Dendritic cell treated with granulocyte-macrophage colony-stimulating factor and Interleukin-4, amounts not matched to agents 40 ng/mL and 50 ng/mL, for 4 days (primary cell): ENCODE measurements at regions not wholly inside any gene's neighbourhood (a gene's known extent, or its start where the extent isn't known, plus 50 kb on each side); places are given as distances from the start of the nearest gene placed in this dataset.
"Not testable (repeated sequence)": the region's sequence is repeated elsewhere in the genome, so short reads cannot be mapped to it uniquely, and the experiment has no call there.

Experiments used
- H3K27ac Mint-ChIP-seq: one replicate; pipeline ENCODE4 v1.8.0; 2022; ENCODE audit warnings: mild to moderate bottlenecking, mixed read lengths
- H3K27me3 Mint-ChIP-seq: one replicate; pipeline ENCODE4 v1.8.0; 2022; ENCODE audit warnings: mild to moderate bottlenecking, mixed read lengths
- H3K36me3 Mint-ChIP-seq: one replicate; pipeline ENCODE4 v1.8.0; 2022; ENCODE audit warnings: low read depth, mixed read lengths
- H3K4me1 Mint-ChIP-seq: one replicate; pipeline ENCODE4 v1.8.0; 2022; ENCODE audit warnings: low read depth, mixed read lengths
- H3K4me3 Mint-ChIP-seq: one replicate; pipeline ENCODE4 v1.8.0; 2022; ENCODE audit warnings: mild to moderate bottlenecking, moderate library complexity, mixed read lengths
- H3K9me3 Mint-ChIP-seq: one replicate; pipeline ENCODE4 v1.8.0; 2022; ENCODE audit warnings: mixed read lengths
- intact Hi-C: fragments of 100-400 bp; cut with micrococcal nuclease; formaldehyde crosslinking; loops from one replicate; pipeline ENCODE4 v1.15.0; 2022

DNA sequence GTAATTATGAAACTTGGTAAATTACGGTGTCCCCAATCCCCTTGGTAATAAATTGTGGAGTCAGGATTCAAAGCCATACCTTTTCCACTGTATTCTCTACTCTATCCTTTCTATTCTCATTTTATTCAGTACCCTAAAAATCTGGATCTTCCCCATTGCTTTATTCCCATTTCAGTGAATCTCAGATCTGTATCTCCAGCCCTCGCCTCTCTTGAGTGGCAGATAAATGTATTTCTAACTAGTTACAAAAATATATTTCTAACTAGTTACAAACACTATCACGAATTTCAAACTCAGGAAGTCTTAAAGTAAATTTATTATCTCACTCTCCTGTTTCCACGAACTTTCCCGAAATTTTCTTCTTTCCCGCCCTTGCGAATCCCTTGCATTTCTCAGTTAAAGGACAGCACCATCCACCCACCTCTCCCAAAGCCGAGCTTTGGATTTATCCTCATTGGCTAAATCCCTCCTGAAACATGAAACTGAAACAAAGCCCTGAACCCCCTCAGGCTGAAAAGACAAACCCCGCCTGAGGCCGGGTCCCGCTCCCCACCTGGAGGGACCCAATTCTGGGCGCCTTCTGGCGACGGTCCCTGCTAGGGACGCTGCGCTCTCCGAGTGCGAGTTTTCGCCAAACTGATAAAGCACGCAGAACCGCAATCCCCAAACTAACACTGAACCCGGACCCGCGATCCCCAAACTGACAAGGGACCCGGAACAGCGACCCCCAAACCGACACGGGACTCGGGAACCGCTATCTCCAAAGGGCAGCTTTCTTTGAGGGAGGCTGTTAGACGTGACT is 164.3 kb upstream of the PABPC3 start:
- intact Hi-C loops, result no loop called here

DNA sequence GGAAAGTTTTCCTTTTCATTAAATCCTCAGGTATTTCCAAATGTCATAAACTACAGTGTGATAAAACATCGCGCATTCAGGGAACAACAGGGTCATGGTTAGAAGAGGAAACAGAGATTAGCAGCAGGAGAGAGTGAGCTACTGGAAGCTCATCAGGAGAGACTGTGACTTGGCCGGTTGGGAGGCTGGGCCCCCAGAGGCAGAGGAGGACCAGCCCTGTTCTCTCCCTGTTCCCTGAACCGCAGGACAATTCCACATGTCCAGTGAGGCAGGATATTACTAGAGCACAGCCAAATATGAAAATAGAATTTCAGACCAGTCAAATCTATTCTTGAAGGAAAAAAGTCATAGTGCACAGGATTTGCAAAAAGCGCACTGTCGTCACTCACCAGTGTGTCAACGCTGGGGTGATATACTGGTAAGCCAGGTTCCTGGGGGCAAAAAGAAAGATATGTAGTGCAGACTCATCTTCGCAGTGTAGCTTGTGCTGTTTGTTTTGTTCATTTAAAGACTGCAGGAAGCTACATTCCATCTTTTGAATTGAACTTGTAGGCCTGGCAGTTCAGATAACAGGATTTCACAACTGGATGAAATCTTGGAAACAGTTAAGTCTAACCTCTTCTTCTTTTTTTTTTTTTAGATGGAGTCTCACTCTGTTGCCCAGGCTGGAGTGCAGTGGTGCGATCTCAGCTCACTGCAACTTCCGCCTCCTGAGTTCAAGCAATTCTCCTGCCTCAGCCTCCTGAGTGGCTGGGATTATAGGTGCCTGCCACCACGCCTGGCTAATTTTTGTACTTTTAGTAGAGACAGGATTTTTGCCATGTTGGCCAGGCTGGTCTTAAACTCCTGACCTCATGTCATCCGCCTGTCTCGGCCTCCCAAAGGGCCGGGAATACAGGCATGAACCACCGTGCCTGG is 162.6 kb upstream of the PABPC3 start:
- H3K27me3 Mint-ChIP-seq, result peaks cover 36% of the 10 kb centered on the region
- intact Hi-C loops, H3K4me3 Mint-ChIP-seq, H3K9me3 Mint-ChIP-seq, H3K36me3 Mint-ChIP-seq, H3K27ac Mint-ChIP-seq: not testable (repeated sequence)
- peaks cover 20% of the 10 kb centered on the region for H3K4me1 Mint-ChIP-seq

More for the DNA sequence above, 164.3 kb upstream of the PABPC3 start:
- Mint-ChIP-seq H3K9me3 (no peaks in the 10 kb centered on the region), H3K27me3 (peaks cover 36% of the 10 kb centered on the region), H3K36me3 (no peaks in the 10 kb centered on the region), H3K4me3 (peak overlapping the region; percentile 50), H3K4me1 (peaks cover 20% of the 10 kb centered on the region), H3K27ac (no peak overlapping the region)

DNA sequence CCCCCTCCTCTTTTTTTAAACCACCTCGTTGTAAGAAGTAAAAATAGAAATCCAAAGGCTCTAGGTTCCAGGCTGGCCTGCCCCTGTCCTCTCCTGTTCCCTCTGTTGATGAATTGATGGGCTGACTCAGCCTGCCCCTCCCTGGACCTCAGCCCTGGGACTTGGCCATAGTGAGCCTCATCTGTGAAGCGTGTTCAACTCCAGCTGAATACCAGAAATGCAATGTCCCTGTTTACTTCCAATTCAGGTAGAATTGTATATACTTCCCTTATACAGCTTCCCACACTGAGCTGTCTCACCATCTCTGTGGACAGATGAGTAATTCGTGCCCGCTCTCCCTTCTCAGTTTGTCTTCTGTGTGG is 161.9 kb upstream of the PABPC3 start:
- Mint-ChIP-seq H3K27ac (peak overlapping the region; percentile 14), H3K4me1 (peaks cover 20% of the 10 kb centered on the region), H3K27me3 (peaks cover 36% of the 10 kb centered on the region)
- H3K4me3 Mint-ChIP-seq, H3K36me3 Mint-ChIP-seq, intact Hi-C loops, H3K9me3 Mint-ChIP-seq: not testable (repeated sequence)

DNA sequence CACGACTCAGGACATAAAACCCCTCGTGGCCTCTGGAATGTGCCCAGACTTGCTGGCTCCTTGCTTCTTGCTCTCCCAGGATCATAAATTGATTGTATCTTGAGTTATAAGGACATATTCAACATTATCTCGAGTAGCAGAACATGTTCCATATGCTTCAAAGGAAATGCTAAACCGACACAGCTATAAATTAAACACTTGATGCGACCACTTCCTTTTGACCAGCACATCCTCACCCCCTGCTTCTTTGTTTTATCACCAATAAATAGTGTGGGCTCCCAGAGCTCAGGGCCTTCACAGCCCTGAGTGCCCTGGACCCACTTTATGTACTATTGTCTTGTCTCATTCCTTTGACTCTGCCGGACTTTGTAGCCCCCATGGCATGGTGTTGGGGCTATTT is 157.0 kb upstream of the PABPC3 start:
- Mint-ChIP-seq H3K27ac (no peak overlapping the region), H3K9me3 (no peaks in the 10 kb centered on the region), H3K27me3 (peaks cover 5% of the 10 kb centered on the region), H3K4me3 (no peak overlapping the region), H3K4me1 (peaks cover 4% of the 10 kb centered on the region), H3K36me3 (no peaks in the 10 kb centered on the region)
- intact Hi-C loops, result no loop called here

DNA sequence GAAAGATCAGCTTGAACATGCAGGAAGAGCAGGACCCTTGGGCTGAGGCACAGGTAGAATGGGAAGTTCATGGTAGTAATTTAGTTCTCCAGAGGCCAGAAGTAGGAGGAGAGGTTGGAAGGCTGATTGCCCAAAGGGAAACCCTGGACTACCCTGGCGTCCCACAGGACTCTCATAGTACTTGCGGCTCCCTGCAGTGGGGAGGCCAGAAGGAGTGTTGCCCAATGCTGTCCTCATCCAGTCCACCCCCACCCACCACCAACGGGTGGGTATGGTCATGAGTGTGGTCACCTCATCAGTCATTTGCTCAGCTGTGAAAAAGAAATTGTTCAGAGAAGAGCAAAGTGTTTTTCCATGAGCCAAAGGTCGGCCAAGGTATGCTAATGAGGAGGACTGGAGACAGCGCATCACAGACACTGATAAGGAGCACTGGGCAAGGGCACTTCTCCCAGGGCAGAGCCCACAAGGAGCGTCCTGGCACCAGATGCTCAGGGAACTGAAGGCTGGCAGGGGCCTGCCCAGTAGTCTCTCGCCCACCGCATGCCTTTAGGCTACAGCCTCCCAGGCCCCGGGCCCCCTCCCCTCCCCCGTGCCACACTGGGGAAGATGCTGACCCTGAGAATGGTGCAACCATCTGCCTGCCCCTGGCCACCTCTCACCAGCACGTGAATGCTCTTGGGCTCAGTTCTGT is 154.8 kb upstream of the PABPC3 start:
- H3K36me3 Mint-ChIP-seq, H3K4me1 Mint-ChIP-seq, H3K27me3 Mint-ChIP-seq, intact Hi-C loops, H3K9me3 Mint-ChIP-seq, H3K27ac Mint-ChIP-seq, H3K4me3 Mint-ChIP-seq: not testable (repeated sequence)

DNA sequence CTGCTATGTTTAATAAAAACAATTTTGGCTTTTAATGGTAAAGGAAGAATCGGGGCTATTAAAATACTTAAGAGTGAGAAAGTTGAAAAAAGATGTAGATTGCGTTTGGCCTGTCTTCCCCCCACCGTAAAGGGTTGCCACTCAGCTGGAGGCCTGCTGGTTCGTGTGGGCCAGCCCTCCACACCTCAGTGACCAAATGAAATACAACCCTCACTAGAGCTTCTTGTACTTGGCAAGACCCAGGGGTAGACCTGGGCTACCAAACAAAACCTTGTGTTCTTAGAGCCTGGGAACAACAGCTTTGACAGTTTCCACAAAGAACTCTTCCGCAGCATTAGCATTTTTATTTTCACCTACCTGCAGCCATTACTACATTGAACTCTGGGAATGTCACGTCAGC is 152.8 kb upstream of the PABPC3 start:
- Mint-ChIP-seq H3K4me1 (no peaks in the 10 kb centered on the region), H3K27me3 (no peaks in the 10 kb centered on the region), H3K36me3 (no peaks in the 10 kb centered on the region), H3K9me3 (no peaks in the 10 kb centered on the region), H3K27ac (no peak overlapping the region), H3K4me3 (no peak overlapping the region)
- intact Hi-C loops, result no loop called here

DNA sequence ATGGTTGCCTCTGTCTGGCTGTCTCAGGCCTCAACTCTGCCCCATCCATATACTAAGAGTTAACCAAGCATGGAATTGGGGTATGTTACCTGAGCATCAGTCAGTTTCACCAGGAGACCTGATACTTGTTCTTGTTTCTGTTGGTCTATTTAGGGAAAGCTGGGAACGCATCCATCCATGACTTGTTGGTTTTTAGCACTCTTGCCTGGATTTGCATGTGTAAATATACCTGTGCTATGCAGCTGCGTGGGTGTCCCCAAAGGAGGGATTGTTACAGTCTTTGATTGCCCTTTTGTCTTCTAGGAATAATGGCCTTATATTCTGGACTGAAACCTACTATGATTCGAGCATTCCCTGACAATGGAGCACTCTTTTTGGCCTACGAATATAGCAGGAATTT is 151.9 kb upstream of the PABPC3 start:
- H3K9me3 Mint-ChIP-seq, intact Hi-C loops, H3K36me3 Mint-ChIP-seq: not testable (repeated sequence)

DNA sequence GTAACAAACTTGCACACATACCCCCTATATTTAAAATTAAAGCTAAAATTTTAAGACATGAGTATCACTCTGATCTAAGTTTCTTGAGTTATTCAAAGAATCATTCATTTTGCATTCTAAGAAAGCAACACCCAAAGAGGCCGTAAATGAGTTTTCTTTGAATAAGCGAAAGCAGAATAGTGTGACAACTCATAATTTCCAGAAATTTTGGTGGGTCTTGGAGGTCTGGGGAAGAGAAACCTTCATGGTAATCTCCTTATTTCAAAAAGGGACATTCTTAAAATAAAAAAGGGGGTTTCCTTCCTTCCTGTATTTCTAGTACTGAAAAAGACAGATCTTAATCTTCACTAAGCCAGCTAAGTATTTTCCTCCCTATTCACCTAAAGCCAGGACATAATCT is 147.0 kb upstream of the PABPC3 start:
- H3K36me3 Mint-ChIP-seq, H3K27me3 Mint-ChIP-seq, H3K4me3 Mint-ChIP-seq, intact Hi-C loops, H3K27ac Mint-ChIP-seq, H3K4me1 Mint-ChIP-seq, H3K9me3 Mint-ChIP-seq: not testable (repeated sequence)

More for the DNA sequence above, 151.9 kb upstream of the PABPC3 start:
- H3K4me1 Mint-ChIP-seq, H3K27me3 Mint-ChIP-seq, H3K4me3 Mint-ChIP-seq, H3K27ac Mint-ChIP-seq: not testable (repeated sequence)

DNA sequence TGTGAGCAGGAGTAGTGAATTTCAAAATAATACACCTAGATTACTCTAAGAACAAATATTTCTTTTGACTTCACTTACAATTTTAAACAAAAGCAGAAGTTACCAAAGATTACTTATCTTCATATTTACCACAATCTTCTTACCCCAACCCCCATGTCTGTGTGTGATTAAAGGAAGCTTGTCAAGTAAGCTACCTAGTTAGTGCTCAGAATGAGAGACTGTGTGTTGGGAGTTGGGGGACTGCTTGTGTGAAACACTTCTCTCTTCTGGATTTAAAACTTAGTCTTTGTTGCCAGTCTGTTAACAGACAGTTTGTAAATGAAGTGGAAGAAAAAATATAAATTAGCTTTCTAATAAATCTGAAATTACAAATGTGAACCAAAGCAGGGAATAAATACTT is 145.3 kb upstream of the PABPC3 start:
- H3K27ac Mint-ChIP-seq, H3K4me1 Mint-ChIP-seq, intact Hi-C loops, H3K36me3 Mint-ChIP-seq, H3K4me3 Mint-ChIP-seq, H3K9me3 Mint-ChIP-seq, H3K27me3 Mint-ChIP-seq: not testable (repeated sequence)

DNA sequence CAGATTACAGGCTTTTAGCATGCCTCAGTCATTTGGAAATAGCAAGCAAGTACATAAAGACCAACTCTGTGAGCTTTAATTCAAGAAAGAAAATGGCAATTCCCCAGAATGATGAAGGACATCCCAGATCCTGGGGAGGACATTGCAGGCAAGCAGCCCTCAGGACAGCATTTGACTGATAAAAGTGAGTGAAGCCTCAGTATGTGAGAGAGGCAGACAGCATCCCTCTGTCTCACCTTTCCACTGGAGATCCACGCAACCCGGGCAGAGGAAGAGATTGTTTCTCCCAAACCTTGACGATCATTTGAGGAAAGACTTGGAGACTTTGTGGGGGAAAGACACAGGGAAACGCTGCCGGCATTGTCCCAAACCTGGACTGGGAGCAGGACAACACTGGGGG is 128.0 kb upstream of the PABPC3 start:
- H3K36me3 Mint-ChIP-seq, H3K9me3 Mint-ChIP-seq, H3K4me1 Mint-ChIP-seq, H3K27me3 Mint-ChIP-seq: not testable (repeated sequence)
- Mint-ChIP-seq H3K27ac (peak overlapping the region; percentile 62), H3K4me3 (peak overlapping the region; percentile 35)
- intact Hi-C loops, result loop anchor here (5.0 to 10.0 kb wide), 2 partner anchors 103 to 276 kb away; no protein-coding TSS in a partner anchor

DNA sequence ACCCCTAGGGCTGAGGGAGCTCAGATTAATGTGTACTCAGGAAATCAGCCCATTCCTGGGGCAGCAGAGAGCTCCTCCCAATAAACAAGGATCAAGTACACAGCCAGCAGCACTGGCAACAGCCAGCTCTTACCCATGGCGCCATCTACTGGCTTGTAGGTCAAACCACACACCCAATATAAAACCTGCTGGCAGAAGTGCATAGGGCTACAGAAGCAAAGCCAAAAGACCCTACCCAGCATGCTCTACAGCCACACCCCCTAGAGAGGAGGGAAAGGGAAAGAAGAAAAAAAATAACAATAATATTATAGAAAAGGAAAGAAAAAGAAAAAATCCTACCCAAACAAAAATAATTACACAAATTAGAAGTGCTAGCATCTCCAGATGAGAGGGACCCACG is 127.5 kb upstream of the PABPC3 start:
- not testable (repeated sequence) for H3K27me3 Mint-ChIP-seq, H3K9me3 Mint-ChIP-seq, H3K36me3 Mint-ChIP-seq, H3K4me1 Mint-ChIP-seq
- H3K4me3 Mint-ChIP-seq, result peak overlapping the region; percentile 35
- intact Hi-C loops, result loop anchor here (5.0 to 10.0 kb wide), 2 partner anchors 104 to 276 kb away; no protein-coding TSS in a partner anchor
- peak overlapping the region; percentile 62 for H3K27ac Mint-ChIP-seq

DNA sequence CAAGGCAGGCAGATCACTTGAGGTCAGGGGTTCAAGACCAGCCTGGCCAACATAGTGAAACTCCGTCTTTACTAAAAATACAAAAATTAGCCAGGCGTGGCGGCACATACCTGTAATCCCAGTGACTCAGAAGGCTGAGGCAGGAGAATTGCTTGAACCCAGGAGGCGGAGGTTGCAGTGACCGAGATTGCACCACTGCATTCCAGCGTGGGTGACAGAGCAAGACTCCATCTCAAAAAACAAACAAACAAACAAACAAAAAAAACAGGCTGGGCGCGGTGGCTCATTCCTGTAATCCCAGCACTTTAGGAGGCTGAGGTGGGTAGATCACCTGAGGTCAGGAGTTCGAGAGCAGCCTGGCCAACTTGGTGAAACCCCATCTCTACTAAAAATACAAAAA is 122.8 kb upstream of the PABPC3 start:
- H3K27ac Mint-ChIP-seq, H3K4me1 Mint-ChIP-seq, H3K27me3 Mint-ChIP-seq, intact Hi-C loops, H3K36me3 Mint-ChIP-seq, H3K9me3 Mint-ChIP-seq, H3K4me3 Mint-ChIP-seq: not testable (repeated sequence)

DNA sequence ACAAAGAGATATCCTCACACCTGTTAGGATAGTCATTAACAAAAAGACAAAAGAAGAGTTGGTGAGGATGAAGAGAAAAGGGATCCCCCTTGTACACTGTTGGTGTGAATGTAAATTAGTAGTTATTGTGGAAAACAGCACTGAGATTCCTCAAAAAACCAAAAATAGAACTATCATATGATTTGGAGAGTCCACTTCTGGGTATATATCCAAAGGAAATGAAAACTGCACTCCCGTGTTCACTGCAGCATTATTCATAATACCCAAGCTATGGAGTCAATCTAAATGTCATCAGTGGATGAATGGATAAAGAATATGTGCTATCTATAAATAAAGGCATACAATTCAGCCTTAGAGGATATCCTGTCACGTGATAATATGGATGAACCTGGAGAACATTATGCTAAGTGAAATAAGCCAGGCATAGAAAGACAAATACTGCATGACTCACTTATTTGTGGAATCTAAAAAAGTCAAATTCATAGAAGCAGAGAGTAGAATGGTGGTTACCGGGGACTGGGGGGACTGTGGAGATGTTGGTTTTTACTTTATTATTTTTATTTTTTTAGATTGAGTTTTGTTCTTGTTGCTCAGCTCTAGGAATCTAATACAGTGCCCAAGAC is 114.6 kb upstream of the PABPC3 start:
- H3K27ac Mint-ChIP-seq, H3K36me3 Mint-ChIP-seq, intact Hi-C loops, H3K4me1 Mint-ChIP-seq, H3K9me3 Mint-ChIP-seq, H3K4me3 Mint-ChIP-seq: not testable (repeated sequence)
- peaks cover 19% of the 10 kb centered on the region for H3K27me3 Mint-ChIP-seq
